Astrocyte (in vitro differentiated cells and primary cell): ENCODE measurements at regions not wholly inside any gene's neighbourhood (a gene's known extent, or its start where the extent isn't known, plus 50 kb on each side); places are given as distances from the start of the nearest gene placed in this dataset.

Experiments used
- EZH2 ChIP-seq: IDR thresholded peaks from 2 replicates; pipeline ENCODE4 v1.6.1; 2012; ENCODE audit warnings: mild to moderate bottlenecking, low read length, inconsistent platforms; ENCODE audit not compliant: insufficient read depth
- TF ChIP-seq, protein P1 (sequence below): IDR thresholded peaks from 2 replicates; pipeline ENCODE4 v1.5.1; 2011; ENCODE audit warnings: low read depth, mild to moderate bottlenecking, inconsistent platforms, low read length, moderate library complexity; ENCODE audit not compliant: insufficient read depth

- TF ChIP-seq, protein P1, sequence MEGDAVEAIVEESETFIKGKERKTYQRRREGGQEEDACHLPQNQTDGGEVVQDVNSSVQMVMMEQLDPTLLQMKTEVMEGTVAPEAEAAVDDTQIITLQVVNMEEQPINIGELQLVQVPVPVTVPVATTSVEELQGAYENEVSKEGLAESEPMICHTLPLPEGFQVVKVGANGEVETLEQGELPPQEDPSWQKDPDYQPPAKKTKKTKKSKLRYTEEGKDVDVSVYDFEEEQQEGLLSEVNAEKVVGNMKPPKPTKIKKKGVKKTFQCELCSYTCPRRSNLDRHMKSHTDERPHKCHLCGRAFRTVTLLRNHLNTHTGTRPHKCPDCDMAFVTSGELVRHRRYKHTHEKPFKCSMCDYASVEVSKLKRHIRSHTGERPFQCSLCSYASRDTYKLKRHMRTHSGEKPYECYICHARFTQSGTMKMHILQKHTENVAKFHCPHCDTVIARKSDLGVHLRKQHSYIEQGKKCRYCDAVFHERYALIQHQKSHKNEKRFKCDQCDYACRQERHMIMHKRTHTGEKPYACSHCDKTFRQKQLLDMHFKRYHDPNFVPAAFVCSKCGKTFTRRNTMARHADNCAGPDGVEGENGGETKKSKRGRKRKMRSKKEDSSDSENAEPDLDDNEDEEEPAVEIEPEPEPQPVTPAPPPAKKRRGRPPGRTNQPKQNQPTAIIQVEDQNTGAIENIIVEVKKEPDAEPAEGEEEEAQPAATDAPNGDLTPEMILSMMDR, result no peak
- no peak for TF ChIP-seq EZH2
Measured at GRCh38 chr3:193871220-193871485, 264.8 kb upstream of the HES1 start.
